HepG2 (cell line): ENCODE measurements at regions not wholly inside any gene's neighbourhood (a gene's known extent, or its start where the extent isn't known, plus 50 kb on each side); places are given as distances from the start of the nearest gene placed in this dataset.

Source experiments
- ATAC-seq: fragments of 200-7000 bp; cut with Tn5 transposase; 3 replicates; pipeline ENCODE4 v1.9.1; 2020; ENCODE audit warnings: mild to moderate bottlenecking, moderate library complexity
- BruUV-seq: library from RNA; stranded (reverse); fragments of 400-500 nt; replicated peaks from 2 replicates; lab custom pipeline; 2021; lab: Mats Ljungman, UMichigan
- CTCF ChIA-PET: fragments of 300-600 bp; formaldehyde crosslinking; extraction: SDS; loops from one replicate; lab custom pipeline; 2021; ENCODE audit warnings: low total read pairs, inconsistent platforms, low intra/inter-chr PET ratio; lab: Yijun Ruan, JAX
- POLR2A ChIA-PET: fragments of 350-600 bp; sonication (Branson Sonifier 250); formaldehyde crosslinking; loops from one replicate; lab custom pipeline; 2020; ENCODE audit warnings: antibody characterized with exemption, inconsistent platforms; lab: Yijun Ruan, JAX
- DNase-seq: peaks from one replicate; pipeline ENCODE4 v3.0.0-alpha.2; 2015; ENCODE audit warnings: low spot score
- FAIRE-seq: peaks from 3 replicates; lab custom pipeline; 2011; peaks lifted over from hg19 to GRCh38; lab: Jason Lieb, UNC
- H2AFZ ChIP-seq: one replicate; pipeline ENCODE4 v1.6.1; 2011; ENCODE audit warnings: low read length, inconsistent platforms
- H3K27ac ChIP-seq: fragments of 300-600 bp; 3 replicates; pipeline ENCODE4 v1.8.0; 2011; ENCODE audit warnings: mixed run types, mild to moderate bottlenecking, mixed read lengths, low read length, inconsistent platforms; ENCODE audit not compliant: insufficient read depth; ENCODE audit errors: extremely low read length
- H3K27me3 ChIP-seq, 2 experiments: fragments of 200-600 bp in 1 of 2; 2 replicates in 1 of 2; 3 replicates in 1 of 2; pipeline versions ENCODE4 v1.6.0 to v1.8.0; 2011; ENCODE audit warnings: low read length in 2 of 2, mild to moderate bottlenecking in 2 of 2, moderate library complexity in 2 of 2, inconsistent platforms in 1 of 2; ENCODE audit not compliant: insufficient read depth in 2 of 2, control insufficient read depth in 1 of 2
- H3K36me3 ChIP-seq, 2 experiments: fragments of 200-600 bp in 1 of 2; replicated peaks in 1 of 2; 2 replicates in 1 of 2; 3 replicates in 1 of 2; pipeline versions ENCODE4 v1.5.1 to v1.8.0; 2011; ENCODE audit warnings: low read length in 2 of 2, inconsistent platforms in 1 of 2; ENCODE audit not compliant: insufficient read depth in 2 of 2, control insufficient read depth in 1 of 2
- H3K4me1 ChIP-seq: 2 replicates; pipeline ENCODE4 v1.5.1; 2012; ENCODE audit warnings: low read length, inconsistent platforms; ENCODE audit not compliant: insufficient read depth
- H3K4me2 ChIP-seq: 2 replicates; pipeline ENCODE4 v1.6.0; 2011; ENCODE audit warnings: low read depth, low read length, inconsistent platforms
- H3K4me3 ChIP-seq, 3 experiments: fragments of 200-600 bp in 1 of 3; sonication (generic), shearing (Covaris generic) in 1 of 3; replicated peaks in 1 of 3; 2 replicates each; pipeline ENCODE4 v1.5.1; 2011 to 2016; ENCODE audit warnings: low read length in 3 of 3, inconsistent platforms in 2 of 3, low read depth in 2 of 3, mild to moderate bottlenecking in 2 of 3, control low read depth in 1 of 3, mixed read lengths in 1 of 3; ENCODE audit not compliant: insufficient read depth in 1 of 3
- H3K79me2 ChIP-seq: one replicate; pipeline ENCODE4 v1.6.1; 2011; ENCODE audit warnings: low read length, inconsistent platforms; ENCODE audit not compliant: insufficient read depth
- H3K9ac ChIP-seq: 2 replicates; pipeline ENCODE4 v1.6.0; 2011; ENCODE audit warnings: mild to moderate bottlenecking, low read depth, low read length, inconsistent platforms; ENCODE audit not compliant: insufficient read depth
- H3K9me3 ChIP-seq: 2 replicates; pipeline ENCODE4 v1.5.1; 2012; ENCODE audit warnings: mild to moderate bottlenecking, low read length
- H4K20me1 ChIP-seq: 2 replicates; pipeline ENCODE4 v1.6.0; 2011; ENCODE audit warnings: inconsistent platforms, mild to moderate bottlenecking, low read length, moderate library complexity; ENCODE audit not compliant: insufficient read depth
- AGO2 ChIP-seq: fragments of 200-400 bp; formaldehyde crosslinking; optimal IDR thresholded peaks from 2 replicates; pipeline ENCODE3; 2017; ENCODE audit warnings: mild to moderate bottlenecking, low read depth, low read length, moderate library complexity
- MLX ChIP-seq: IDR thresholded peaks from 2 replicates; pipeline ENCODE4 v1.6.1; 2016
- NFE2L2 ChIP-seq: fragments of 150-350 bp; IDR thresholded peaks from 2 replicates; pipeline ENCODE4 v1.6.1; 2014; ENCODE audit warnings: low read length
- NR2F2 ChIP-seq: IDR thresholded peaks from 2 replicates; pipeline ENCODE4 v1.6.1; 2012; ENCODE audit warnings: low read depth, inconsistent platforms, borderline replicate concordance
- SATB2 ChIP-seq: sonication (generic); formaldehyde crosslinking; IDR thresholded peaks from 2 replicates; pipeline ENCODE4 v1.5.0; 2020; ENCODE audit warnings: missing genetic modification reagents
- SMAD3 ChIP-seq: sonication (generic); formaldehyde crosslinking; IDR thresholded peaks from 2 replicates; pipeline ENCODE4 v1.4.0; 2020; ENCODE audit warnings: missing genetic modification reagents
- WGBS: methylation state at CpG from one replicate; pipeline ENCODE4 v1.1.6; 2017; ENCODE audit warnings: low lambda C conversion rate; 5-methylcytosine and 5-hydroxymethylcytosine counted together
- in situ Hi-C: cut with HindIII; loops from 2 replicates; pipeline ENCODE4 v1.10.0; 2017; ENCODE audit warnings: low pct_unique_long_range_greater_than_20kb; ENCODE audit not compliant: extremely low pct_ligation_motif_present
- intact Hi-C: fragments of 100-400 bp; cut with micrococcal nuclease; formaldehyde crosslinking; loops from one replicate; pipeline ENCODE4 v1.10.0; 2022; ENCODE audit not compliant: unreplicated experiment
- TF ChIP-seq, protein P1 (sequence below): IDR thresholded peaks from 2 replicates; pipeline ENCODE4 v1.6.1; 2016; ENCODE audit warnings: low read depth, control low read depth

GRCh38 chr10:47104151-47104605, 192.9 kb downstream of the PTPN20 start (continued):
- TF ChIP-seq, protein P1, sequence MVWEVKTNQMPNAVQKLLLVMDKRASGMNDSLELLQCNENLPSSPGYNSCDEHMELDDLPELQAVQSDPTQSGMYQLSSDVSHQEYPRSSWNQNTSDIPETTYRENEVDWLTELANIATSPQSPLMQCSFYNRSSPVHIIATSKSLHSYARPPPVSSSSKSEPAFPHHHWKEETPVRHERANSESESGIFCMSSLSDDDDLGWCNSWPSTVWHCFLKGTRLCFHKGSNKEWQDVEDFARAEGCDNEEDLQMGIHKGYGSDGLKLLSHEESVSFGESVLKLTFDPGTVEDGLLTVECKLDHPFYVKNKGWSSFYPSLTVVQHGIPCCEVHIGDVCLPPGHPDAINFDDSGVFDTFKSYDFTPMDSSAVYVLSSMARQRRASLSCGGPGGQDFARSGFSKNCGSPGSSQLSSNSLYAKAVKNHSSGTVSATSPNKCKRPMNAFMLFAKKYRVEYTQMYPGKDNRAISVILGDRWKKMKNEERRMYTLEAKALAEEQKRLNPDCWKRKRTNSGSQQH (CRISPR knock-in tag): no peak
- TF ChIP-seq AGO2 (no peak), MLX (CRISPR knock-in tag) (no peak), SATB2 (CRISPR knock-in tag) (no peak), SMAD3 (CRISPR knock-in tag) (no peak), NFE2L2 (no peak)

GRCh38 chr10:47104786-47105385, 193.7 kb downstream of the PTPN20 start:
- TF ChIP-seq NR2F2: no peak
- WGBS: 0% methylated on average over 2 of the region's 4 CpGs
- DNase-seq: no peak
- ChIA-PET POLR2A (no interaction called here), CTCF (no interaction called here)
- Histone ChIP-seq H3K36me3 (no peaks in the 10 kb centered on the region), H2AFZ (no peak overlapping the region), H3K27me3 (peaks cover 0 to 6% of the 10 kb centered on the region in 2 experiments; a peak in 2 of 5 replicates), H3K79me2 (no peaks in the 10 kb centered on the region), H3K4me1 (no peaks in the 10 kb centered on the region), H3K4me3 (no peak overlapping the region), H3K27ac (no peak overlapping the region), H3K9ac (no peak overlapping the region), H4K20me1 (no peaks in the 10 kb centered on the region), H3K9me3 (no peaks in the 10 kb centered on the region), H3K4me2 (no peak overlapping the region)
- ATAC-seq: no peak
- no TSS peak for BruUV-seq
- intact Hi-C loops: no loop called here
- no peak for FAIRE-seq
- in situ Hi-C loops: no loop called here
